ENCODE measurements at regions not wholly inside any gene's neighbourhood (a gene's known extent, or its start where the extent isn't known, plus 50 kb on each side); places are given as distances from the start of the nearest gene placed in this dataset.

DNA sequence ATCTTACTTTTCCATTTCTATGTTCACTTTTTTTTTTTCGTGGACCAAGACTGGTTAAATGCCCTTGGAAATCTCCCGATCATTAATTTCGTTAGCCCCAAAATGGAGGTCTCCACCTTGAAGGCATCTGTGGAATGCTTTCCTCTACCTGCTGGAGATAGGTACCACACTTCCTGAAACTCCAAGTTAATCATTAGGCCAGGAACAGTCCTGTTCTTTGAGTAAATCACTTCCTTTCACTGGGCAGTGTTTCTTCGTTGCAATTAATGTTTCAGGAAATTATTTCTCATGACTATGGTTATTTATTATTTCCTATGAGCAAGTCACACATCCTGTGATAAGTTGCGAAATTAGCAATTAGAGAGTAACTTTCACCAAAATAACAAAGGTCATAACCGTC is 225.2 kb upstream of the LYPLAL1 start:
- in situ Hi-C loops (cut with HindIII; ENCODE audit: low pct_ligation_motif_present, low sequenced_read_pairs): no loop called here
- TF ChIP-seq CTCF (IDR thresholded peaks at IDR 0.05; ENCODE audit: low read depth, low read length, missing control alignments): no peak

GRCh38 chr1:218953386-218953785 is 220.3 kb upstream of the LYPLAL1 start:
- Histone ChIP-seq H3K27ac (no peak overlapping the region), H3K27me3 (replicated peaks) (no peaks in the 10 kb centered on the region), H3K4me3 (ENCODE audit: low read depth, low read length) (no peak overlapping the region), H3K36me3 (replicated peaks) (no peaks in the 10 kb centered on the region)
- in situ Hi-C loops (cut with HindIII; ENCODE audit: low pct_ligation_motif_present, low sequenced_read_pairs): no loop called here
- no peak for TF ChIP-seq CTCF (IDR thresholded peaks at IDR 0.05; ENCODE audit: low read depth, low read length, missing control alignments)
- no peak for DNase-seq

More for the DNA sequence above, 225.2 kb upstream of the LYPLAL1 start:
- no peak for DNase-seq
- Histone ChIP-seq H3K36me3 (replicated peaks) (no peaks in the 10 kb centered on the region), H3K4me3 (ENCODE audit: low read depth, low read length) (no peak overlapping the region), H3K27ac (no peak overlapping the region), H3K27me3 (replicated peaks) (no peaks in the 10 kb centered on the region)

- Histone ChIP-seq H3K36me3 (replicated peaks) (no peaks in the 10 kb centered on the region), H3K4me3 (ENCODE audit: low read depth, low read length) (no peak overlapping the region), H3K27me3 (replicated peaks) (no peaks in the 10 kb centered on the region), H3K27ac (no peak overlapping the region)
- in situ Hi-C loops (cut with HindIII; ENCODE audit: low pct_ligation_motif_present, low sequenced_read_pairs): no loop called here
- DNase-seq: no peak
- no peak for TF ChIP-seq CTCF (IDR thresholded peaks at IDR 0.05; ENCODE audit: low read depth, low read length, missing control alignments)
Measured at GRCh38 chr1:218957971-218958370, 215.7 kb upstream of the LYPLAL1 start.

DNA sequence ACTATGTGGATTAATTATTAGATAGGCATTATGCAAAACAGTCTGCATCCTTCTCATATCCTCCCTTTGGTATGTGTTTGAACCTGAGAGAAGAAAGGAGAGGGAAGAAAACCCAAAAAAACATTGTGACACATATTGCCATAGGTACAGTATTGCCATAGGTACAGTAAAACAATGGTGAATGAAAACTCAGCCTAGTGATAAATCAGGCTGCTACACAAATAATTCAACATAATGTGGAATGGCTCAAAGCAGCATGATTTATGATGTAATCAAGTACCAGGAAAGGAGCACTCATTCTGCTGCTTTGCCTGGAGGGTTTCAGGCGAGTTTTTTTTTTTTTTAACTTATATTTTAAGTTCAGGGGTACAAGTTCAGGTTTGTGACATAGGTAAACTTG is 213.9 kb upstream of the LYPLAL1 start:
- no peaks in the 10 kb centered on the region for H3K36me3 ChIP-seq (replicated peaks)
- H3K4me3 ChIP-seq (ENCODE audit: low read depth, low read length): no peak overlapping the region
- no peak overlapping the region for H3K27ac ChIP-seq
- TF ChIP-seq CTCF (IDR thresholded peaks at IDR 0.05; ENCODE audit: low read depth, low read length, missing control alignments): no peak
- in situ Hi-C loops (cut with HindIII; ENCODE audit: low pct_ligation_motif_present, low sequenced_read_pairs): no loop called here
- H3K27me3 ChIP-seq (replicated peaks): no peaks in the 10 kb centered on the region
- DNase-seq: no peak

- TF ChIP-seq CTCF (IDR thresholded peaks at IDR 0.05; ENCODE audit: low read depth, low read length, missing control alignments): no peak
- no peak for DNase-seq
Measured at GRCh38 chr1:218964471-218965185, 209.1 kb upstream of the LYPLAL1 start.

DNA sequence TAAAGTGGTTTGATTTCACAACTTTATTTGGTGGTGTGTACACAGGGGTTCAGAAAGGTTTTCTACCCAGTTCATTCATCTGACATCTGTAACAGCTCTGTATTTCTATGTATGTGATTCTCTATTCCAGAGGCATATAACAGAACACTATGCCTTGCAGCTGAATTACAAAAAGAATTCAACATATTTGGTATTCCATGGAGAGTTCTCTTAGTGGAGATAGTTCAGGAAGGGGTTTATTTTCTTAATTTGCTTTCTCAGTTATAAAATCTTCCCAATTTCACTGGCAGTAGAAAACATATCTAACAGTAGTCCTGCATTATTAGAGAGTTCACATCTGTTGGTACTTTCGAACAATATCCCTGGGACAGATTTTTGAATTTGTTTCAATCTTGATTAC is 207.9 kb upstream of the LYPLAL1 start:
- no peak for DNase-seq

More at GRCh38 chr1:218964471-218965185, 209.1 kb upstream of the LYPLAL1 start:
- Histone ChIP-seq H3K27ac (no peak overlapping the region), H3K27me3 (replicated peaks) (no peaks in the 10 kb centered on the region), H3K4me3 (ENCODE audit: low read depth, low read length) (no peak overlapping the region), H3K36me3 (replicated peaks) (no peaks in the 10 kb centered on the region)
- in situ Hi-C loops (cut with HindIII; ENCODE audit: low pct_ligation_motif_present, low sequenced_read_pairs): no loop called here

More for the DNA sequence above, 207.9 kb upstream of the LYPLAL1 start:
- in situ Hi-C loops (cut with HindIII; ENCODE audit: low pct_ligation_motif_present, low sequenced_read_pairs): no loop called here
- no peak overlapping the region for H3K4me3 ChIP-seq (ENCODE audit: low read depth, low read length)
- H3K27ac ChIP-seq: no peak overlapping the region
- no peaks in the 10 kb centered on the region for H3K36me3 ChIP-seq (replicated peaks)
- no peak for TF ChIP-seq CTCF (IDR thresholded peaks at IDR 0.05; ENCODE audit: low read depth, low read length, missing control alignments)
- no peaks in the 10 kb centered on the region for H3K27me3 ChIP-seq (replicated peaks)
